Islet precursor cell (in vitro differentiated cells): ENCODE measurements at regions not wholly inside any gene's neighbourhood (a gene's known extent, or its start where the extent isn't known, plus 50 kb on each side); places are given as distances from the start of the nearest gene placed in this dataset.
"Not testable (repeated sequence)": the region's sequence is repeated elsewhere in the genome, so short reads cannot be mapped to it uniquely, and the experiment has no call there.

Experiments
- DNase-seq: peaks from one replicate; pipeline ENCODE4 v3.0.0-alpha.2; 2018

DNA sequence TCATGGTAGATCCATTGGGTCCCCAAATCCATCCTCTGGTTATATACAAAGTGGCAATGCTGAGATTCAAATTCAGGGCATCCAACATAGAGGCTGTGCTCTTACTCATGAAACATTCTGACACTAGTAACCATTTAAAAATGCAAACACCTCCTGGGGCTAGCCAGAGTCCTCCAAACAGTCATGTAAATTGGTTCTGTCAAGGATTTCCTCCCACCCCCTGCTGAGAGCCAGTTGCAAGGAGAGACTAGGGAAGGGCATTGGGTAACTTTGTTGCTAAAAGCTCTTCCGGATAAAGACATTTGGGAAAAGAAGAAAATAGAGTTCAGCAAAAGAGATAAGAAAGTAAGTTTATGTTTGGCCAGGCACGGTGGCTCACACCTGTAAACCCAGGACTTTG, 58.3 kb downstream of the ART5 start:
- not testable (repeated sequence) for DNase-seq

DNA sequence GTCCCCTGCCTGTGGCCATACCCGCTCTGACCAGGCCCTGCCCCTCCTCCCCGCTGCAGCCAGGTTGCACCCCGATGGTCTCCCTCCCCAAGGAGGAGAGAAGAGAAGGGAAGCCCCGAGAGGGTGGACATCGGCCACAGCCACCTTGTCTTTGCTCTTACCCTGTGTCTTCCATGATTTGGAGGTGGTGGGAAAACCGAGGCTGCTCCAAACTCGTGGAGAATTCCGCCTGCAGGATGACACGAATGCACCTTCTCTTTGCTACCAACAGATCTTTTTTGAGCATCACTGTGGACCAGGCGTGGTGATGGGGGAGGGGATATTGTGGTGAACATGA, 60.4 kb downstream of the ART5 start:
- not testable (repeated sequence) for DNase-seq

DNA sequence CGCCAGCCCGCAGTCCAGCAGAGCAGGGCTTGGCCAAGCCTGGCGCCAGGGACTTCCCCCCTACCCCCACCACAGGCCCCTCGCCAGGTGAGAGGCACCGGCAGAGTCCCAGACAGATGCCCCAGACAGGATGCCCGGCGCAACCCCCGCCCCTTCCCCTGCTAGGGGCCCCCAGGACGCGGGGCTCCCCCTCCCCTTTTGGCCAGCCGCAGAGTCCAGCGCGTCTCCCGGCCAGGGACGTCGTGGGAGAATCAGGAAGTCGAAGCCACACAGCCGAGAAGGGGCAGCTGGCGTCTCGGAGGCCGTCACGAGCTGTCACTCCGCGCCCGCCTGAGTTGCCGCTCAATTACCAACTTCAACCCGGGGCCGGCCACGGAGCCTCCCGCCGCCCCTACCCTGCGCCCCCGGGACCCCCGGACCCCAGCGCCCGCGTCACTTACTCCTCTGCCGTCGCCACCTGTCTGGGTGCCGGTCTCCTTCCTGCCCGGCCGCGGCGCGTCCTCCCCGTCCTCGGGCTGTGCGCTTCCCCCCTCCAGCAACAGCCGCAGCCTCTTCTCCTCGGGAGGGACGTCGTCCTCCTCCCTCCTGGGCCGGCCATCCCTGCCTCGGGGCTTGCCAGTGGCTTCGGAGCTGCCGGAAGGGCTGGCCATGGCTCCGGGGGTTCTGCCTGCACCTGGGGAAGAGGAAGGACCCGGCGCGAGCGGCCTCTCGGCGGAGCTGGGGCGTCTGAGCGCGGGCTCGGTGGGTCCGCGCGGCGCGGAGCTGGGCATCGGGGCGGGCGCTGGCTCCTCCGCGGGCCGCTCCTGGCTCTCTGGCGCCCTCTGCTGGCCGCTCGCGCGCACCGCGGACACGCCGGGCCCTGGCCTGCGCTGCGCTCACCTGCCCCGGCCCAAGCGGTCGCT, 61.1 kb downstream of the ART5 start:
- peak; percentile 77 for DNase-seq

DNA sequence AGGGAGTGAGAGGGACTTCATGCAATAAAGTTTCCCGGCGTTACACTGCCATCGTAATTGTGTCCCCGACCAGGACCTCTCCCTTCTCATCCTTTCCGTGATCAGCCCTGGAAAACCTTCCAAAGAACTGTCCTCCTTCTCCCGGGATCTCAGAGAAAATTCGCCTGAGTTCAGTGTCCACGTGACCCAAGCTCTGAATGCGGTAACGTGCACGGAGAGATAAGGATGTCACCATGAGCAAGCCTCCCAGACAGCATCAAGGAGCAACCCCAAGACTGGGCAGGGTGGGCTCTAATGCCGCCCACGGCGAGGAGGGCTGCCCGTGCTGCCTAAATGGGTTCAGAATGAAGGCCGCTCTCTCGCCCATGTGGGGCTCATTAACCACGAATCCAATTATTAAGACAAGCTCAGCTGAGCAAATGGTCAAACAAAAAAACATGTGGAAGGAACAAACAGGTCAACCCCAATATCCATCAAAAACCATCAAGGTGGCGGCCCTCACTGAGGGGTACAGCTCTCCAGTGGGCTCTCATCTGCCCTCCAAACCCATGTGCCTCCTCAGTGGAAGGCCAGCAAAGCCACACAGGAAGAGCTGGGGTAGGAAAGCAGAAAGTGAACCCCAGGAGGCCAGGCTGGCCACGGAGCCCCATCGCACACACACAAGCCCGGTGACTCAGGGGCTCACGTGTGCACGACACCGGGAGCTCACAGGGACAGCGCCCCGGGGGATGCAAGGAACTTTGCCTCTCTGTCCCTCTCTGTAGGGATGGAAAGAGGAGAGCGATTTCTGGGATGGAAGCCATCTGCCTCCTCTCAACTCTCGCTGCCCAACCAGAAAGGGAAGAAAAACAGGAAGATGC, 62.0 kb downstream of the ART5 start:
- DNase-seq = not testable (repeated sequence)

DNA sequence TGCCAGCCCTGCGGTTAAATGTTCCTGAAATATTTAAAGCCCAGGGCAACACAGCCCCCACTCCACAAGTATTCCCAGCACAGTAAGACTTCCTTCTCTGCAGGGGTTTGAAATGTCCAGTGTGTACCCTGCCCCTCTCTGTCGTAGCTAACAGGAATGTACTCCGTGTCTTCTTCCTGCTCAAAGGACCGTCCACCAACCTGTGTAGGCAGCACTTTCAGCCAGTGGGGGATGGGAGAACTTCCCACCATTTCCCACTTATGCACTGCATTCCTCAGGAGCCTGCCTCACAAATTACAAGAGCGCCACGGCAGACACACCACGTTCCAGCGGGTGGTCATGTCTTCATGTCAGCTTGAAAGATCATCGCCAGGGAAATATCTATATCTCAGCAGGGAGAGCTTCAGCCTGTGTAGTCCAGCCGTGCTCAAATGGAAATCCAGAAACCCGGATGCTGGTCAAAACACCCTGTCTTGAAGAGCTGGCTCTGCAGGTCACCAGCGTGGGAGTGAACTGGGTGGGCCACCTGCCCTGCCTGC, 65.7 kb downstream of the ART5 start:
- peak; percentile 58 for DNase-seq

DNA sequence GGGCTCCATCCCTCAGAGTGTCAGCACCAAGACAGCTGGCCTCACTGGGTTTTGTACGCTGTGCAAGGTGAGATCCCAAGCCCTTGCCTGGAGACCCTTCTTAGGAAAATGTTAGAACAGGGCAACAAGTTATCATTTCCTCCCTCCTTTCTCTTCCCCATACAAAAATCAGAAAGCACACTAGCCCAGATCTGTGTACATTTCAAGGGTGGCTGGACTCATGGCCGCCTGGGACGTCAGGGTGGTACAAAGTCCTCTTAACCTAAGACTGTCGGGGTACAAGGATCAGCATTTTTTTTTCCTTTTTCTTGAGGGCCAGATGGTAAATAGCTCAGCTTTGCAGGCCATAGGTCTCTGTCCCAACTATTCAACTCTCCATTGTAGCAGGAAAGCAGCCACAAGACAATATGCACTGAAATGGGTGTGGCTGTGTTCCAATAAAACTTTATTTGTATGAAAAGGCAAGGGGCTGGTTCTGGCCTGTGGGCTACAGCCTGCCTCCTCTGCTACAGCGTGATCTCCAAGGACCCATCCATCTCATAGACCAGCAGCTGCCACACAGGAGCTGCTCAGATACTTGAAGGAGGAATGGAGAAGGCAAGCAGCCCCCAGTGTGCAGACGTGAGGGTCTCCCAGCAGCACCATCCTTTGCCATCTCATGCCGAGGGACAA, 68.7 kb downstream of the ART5 start:
- DNase-seq = not testable (repeated sequence)

DNA sequence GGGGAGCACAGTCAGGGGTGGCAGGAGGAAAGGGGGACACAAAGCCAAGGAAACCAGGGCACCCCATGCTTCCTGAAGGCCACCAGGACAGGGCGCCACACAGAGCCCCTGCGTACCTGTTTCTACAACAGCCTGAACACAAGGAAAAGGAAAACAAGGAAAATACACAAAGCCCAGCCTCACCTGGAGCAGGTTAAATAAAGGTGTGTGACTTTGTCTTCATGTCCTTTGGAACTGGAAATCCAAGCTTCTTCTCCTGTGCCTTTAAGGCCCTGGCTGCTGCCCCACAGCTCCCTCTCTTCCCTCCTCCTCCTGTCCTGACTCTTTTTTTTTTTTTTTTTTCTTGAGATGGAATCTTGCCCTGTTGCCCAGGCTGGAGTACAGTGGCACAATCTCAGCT, 70.0 kb downstream of the ART5 start:
- not testable (repeated sequence) for DNase-seq

DNA sequence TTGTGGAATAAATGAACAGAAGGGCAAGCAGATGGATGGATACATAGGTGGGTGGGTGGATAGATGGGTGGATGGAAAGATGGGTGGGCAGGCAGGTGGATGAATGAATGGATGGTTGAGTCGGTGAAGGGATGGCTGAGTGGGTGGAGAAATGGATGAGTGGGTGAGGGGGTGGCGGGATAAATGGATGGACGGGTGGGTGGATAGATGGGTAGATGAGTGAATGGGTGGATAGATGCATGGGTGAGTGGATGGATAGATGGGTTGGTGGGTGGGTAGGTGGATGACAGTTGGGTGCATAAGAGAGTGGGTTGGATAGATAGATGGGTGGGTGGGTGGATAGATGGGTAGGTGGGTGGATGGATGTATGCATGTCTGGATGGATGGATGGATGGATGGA, 76.0 kb downstream of the ART5 start:
- DNase-seq = not testable (repeated sequence)

DNA sequence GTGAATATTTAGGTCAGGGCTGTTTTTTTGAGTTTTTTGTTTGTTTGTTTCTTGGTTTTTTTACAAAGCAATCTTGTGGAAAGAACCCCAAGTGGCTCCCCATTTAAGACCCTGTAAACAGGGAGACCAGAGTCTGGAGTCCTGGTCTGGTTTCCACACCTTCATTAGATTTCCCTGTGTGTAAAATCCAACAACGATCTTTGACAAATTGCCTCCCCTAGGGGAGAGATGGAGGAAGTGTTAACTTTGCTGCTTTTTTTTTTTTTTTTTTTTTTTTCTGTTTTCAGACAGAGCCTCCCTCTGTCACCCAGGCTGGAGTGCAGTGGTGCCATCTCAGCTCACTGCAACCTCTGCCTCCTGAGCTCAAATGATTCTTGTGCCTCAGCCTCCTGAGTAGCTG, 77.4 kb downstream of the ART5 start:
- not testable (repeated sequence) for DNase-seq

DNA sequence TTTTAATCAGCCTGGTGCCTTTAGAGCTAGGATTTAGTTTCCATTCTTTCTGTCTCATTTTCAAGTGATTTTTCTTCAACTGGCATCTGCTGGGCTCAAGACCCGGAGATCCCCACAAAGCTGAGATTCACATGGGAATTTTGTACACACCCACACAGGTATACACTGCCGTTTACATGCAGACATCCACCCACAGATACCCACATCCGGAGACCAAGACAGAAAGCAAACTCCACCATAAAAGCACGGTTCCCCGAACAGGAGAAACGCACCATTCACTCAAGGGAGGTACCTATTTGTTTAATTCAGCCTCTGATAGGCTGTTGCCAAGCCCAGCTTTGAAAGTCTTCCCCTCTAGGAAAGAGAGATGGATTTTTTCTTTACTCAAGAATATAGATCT, 87.2 kb downstream of the ART5 start:
- DNase-seq = not testable (repeated sequence)

DNA sequence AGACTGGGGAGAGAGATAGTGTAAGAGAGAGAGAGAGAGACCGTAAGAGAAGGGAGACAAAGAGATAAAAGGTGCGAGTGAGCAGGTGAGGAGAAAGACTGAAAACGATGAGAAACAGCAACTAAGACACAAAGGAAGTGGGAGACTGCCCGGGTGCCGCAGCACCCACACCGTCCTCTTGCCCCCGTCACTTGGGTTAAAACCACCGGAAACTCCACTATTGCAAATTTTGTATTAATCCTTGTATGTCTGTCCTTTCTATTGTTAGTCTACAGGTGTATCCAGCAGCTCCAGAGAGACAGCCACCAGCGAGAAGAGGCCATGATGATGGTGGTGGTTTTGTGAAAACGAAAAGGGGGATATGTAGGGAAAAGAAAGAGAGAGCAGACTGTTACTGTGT, 96.8 kb downstream of the ART5 start:
- DNase-seq = not testable (repeated sequence)

DNA sequence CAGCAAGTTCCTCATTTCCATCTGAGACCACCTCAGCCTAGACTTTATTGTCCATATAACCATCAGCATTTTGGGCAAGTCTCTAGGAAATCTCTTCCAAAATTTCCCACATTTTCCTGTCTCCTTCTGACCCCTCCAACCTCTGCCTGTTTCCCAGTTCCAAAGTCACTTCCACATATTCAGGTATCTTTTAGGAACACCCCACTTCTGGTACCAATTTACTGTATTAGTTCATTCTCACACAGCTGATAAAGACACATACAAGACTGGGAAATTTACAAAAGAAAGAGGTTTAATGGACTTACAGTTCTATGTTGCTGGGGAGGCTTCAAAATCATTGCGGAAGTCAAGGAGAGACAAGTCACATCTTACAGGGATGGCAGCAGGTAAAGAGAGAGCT, 103.6 kb downstream of the ART5 start:
- not testable (repeated sequence) for DNase-seq

DNA sequence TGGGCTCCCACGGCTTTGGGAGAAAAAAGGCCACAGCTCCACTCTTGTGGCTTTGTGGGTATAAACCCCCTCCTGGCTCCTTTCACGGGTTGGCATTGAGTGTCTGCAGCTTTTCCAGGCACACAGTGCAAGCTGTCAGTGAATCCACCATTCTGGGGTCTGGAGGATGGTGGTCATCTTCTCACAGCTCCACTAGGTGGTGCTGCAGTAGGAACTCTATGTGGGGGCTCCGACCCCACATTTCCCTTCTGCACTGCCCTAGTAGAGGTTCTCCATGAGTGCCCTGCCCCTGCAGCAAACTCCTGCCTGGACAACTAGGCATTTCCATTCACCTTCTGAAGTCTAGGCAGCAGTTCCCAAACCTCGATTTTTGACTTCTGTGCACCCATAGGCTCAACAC, 104.5 kb downstream of the ART5 start:
- DNase-seq = not testable (repeated sequence)

DNA sequence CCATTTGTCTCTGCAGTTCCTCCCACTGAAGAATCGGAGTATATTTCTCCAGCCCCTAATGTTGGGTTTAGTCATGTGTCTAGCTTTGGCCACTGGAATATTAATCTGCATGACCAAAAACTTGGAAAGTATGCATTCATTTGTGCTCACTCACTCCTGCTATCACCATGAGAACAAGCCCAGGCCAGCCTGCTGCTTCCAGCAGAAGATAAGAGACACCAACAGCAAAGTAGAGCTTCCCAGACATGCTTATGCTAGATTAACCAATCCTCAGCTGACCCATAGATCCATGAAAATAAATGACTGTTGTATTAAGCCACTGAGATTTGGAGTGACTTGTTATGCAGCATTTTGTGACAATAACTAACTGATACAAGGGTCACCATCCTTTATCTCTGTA, 108.8 kb downstream of the ART5 start:
- not testable (repeated sequence) for DNase-seq

DNA sequence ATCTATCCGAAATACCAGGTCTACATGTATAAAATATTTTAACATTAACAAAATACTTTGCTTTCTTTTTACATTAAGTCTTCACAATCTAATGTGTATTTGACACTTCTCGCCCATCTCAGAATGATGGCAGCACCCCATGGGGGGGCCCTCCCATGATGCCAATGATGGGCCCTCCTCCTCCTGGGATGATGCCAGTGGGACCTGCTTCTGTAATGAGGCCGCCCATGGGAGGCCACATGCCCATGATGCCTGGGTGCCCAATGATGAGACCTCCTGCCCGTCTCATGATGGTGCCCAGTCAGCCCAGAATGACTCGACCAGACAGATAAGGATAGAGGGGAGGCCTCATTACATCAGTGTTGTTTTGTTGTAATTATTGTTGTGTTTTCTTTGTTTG, 110.5 kb downstream of the ART5 start:
- not testable (repeated sequence) for DNase-seq

DNA sequence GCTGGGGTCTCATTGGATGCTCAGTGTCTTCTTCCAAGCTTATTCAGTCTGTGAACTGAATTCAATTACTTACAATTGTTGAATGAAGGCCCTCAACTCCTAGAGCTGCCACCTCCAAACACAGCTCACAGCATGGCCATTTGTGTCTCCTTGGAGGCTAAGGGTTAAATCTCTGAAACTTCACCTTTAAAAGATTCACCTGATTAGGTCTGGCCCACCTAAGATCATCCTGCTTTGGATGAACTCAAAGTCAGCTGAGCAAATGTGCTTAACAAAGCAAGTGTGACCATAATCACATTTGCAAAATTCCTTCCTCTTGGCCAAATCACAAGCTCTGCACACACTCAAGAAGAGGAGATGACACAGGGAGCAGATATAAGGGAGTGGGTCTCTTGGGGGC, 118.2 kb downstream of the ART5 start:
- DNase-seq = not testable (repeated sequence)

DNA sequence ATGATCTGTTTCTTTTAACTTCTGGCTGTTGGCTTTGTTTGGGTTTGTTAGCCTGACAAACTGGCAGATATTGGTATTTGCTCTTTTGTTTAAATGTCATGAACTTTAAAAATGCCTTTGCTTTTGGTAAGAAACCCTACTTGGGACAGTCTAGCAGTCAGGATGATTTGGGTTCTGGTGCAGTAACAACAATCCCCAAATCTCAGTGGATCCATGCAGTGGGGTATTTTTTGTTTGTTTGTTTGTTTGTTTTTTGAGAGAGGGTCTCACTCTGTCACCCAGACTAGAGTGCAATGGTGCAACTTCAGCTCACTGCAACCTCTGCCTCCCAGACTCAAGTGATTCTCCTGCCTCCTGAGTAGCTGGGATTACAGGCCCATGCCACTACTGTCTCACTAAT, 120.9 kb downstream of the ART5 start:
- DNase-seq = not testable (repeated sequence)

DNA sequence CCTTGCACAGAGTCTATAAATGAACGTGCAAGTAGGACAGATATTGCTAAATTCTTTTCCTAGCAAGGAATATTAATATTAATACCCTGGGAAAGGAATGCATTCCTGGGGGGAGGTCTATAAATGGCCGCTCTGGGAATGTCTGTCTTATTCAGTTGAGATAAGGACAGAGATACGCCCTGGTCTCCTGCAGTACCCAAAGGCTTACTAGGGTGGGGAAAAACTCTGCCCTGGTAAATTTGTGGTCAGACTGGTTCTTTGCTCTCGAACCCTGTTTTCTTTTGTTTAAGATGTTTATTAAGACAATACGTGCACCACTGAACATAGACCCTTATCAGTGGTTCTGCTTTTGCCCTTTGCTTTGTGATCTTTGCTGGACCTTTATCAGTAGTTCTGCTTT, 122.0 kb downstream of the ART5 start:
- DNase-seq = not testable (repeated sequence)

DNA sequence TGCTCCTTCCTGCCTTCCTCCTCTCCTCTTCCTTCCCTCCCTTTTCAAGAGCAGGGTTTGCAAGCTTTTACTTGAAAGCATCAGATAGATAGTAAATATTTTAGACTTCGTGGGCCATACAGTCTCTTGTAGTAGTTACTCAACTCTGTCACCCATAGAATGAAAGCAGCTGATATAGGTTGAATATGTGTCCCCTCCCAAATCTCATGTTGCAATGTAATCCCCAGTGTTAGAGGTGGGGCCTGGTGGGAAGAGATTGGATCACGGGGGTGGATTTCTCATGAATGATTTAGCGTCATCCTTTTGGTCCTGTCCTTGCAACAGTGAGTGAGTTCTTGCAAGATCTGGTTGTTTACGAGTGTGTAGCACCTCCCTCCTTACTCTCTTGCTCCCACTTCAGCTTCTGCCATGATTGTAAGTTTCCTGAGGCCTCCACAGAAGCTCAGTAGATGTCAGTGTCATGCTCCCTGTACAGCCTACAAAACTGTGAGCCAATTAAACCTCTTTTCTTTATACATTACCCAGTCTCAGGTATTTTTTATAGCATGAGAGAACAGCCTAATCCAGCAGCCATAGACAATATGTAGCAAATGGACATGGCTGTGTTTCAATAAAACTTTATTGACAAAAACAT, 124.7 kb downstream of the ART5 start:
- not testable (repeated sequence) for DNase-seq

DNA sequence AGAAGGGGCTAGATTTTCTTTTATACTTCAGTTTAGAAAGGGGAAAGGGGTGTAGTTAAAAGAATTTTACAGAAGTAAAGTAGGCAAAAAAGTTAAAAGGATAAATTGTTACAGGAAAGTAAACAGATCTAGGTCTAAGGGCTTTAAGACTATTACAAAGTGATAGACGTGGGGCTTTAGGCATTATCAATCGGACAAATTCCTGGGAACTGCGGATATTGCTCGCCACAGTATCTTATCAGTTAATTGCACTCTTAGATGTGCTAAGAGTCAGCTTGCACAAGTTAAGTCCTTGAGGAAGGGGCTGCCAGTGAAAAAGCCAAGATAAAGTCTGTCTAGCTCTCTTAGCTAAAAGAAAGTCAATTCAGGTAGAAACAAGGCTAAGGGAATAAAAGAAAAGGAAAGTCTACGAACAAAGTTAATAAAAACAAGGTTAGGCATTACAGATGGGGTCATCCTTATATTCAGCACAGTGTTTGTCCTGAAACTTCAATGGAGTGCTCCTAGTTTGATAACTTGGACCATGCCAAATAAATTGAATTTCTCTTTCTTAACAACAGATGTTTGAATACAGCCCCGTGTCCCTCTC, 125.4 kb downstream of the ART5 start:
- DNase-seq = not testable (repeated sequence)

DNA sequence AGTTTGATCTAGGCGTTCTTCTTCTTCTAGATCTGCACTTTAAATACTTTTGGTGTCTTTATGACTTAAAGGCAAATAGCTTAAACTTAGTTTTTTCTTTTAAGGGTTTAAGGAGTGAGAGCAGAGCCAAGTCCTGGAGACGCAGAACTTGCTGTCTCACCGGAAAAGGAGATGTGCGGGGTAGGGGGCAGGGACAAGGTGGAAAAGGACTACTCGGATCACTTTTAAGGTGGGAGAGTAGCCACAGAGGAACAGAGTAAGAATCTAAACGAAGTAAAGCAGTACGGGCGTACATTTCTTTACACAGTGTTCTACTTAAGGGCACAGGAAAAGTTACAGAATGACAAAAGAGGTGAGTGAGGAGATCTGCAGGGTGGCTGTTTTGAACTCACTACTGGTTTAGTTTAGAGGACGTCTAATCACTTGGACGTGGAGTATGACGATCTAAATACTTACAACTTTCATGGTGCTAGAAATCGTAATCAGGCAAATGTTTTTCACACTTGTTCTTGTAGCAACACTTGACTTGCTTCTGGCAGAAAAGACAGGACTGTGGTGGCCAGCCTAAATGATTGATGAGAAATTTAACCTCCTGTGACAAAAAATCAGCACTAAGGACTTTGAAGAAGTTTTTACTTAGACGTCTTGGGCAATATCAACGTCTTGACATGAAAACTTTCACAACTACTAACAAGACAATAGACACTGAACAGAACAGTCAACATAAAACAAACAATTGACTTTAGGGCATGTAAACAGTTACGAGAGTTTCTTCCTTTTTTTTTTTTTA, 127.0 kb downstream of the ART5 start:
- not testable (repeated sequence) for DNase-seq
